Gastroesophageal sphincter (tissue), 3 donors: ENCODE measurements at regions not wholly inside any gene's neighbourhood (a gene's known extent, or its start where the extent isn't known, plus 50 kb on each side); places are given as distances from the start of the nearest gene placed in this dataset.

Source experiments
- CTCF ChIP-seq, 4 experiments: fragments of 200-600 bp in 2 of 4; fragments of 450-650 bp in 2 of 4; sonication (generic) in 1 of 4; IDR thresholded peaks; one replicate each; pipeline ENCODE4 v1.5.1; 2017 to 2019; ENCODE audit warnings: antibody characterized with exemption in 4 of 4, mild to moderate bottlenecking in 2 of 4, moderate library complexity in 2 of 4
- POLR2A ChIP-seq, 2 donors: fragments of 450-650 bp; IDR thresholded peaks; one replicate each; pipeline ENCODE4 v1.6.1; 2017; ENCODE audit warnings: antibody characterized with exemption in 2 of 2, mild to moderate bottlenecking in 2 of 2, moderate library complexity in 1 of 2
- POLR2AphosphoS5 ChIP-seq: sonication (generic); formaldehyde crosslinking; IDR thresholded peaks from one replicate; pipeline ENCODE4 v1.6.1; 2017; ENCODE audit warnings: antibody characterized with exemption

GRCh38 chr2:21924640-21925285 lies 801.0 kb downstream of the TDRD15 start:
- TF ChIP-seq CTCF (IDR thresholded peaks at IDR 0.05), result no peak
- TF ChIP-seq POLR2A (IDR thresholded peaks at IDR 0.05), result no peak
- TF ChIP-seq POLR2AphosphoS5, result no peak
